Suprapubic skin (tissue), 4 donors: ENCODE measurements at regions not wholly inside any gene's neighbourhood (a gene's known extent, or its start where the extent isn't known, plus 50 kb on each side); places are given as distances from the start of the nearest gene placed in this dataset.

ENCODE experiments used
- CTCF ChIP-seq, 2 donors: fragments of 200-600 bp in 1 of 2; fragments of 450-650 bp in 1 of 2; sonication (generic) in 1 of 2; IDR thresholded peaks; one replicate each; pipeline ENCODE4 v1.5.1; 2016 to 2019; ENCODE audit warnings: antibody characterized with exemption in 2 of 2, mild to moderate bottlenecking in 1 of 2, moderate library complexity in 1 of 2
- POLR2A ChIP-seq, 2 donors: fragments of 450-650 bp; IDR thresholded peaks; one replicate each; pipeline ENCODE4 v1.6.1; 2017; ENCODE audit warnings: antibody characterized with exemption in 2 of 2, mild to moderate bottlenecking in 2 of 2, moderate library complexity in 2 of 2
- POLR2AphosphoS5 ChIP-seq, 3 donors: sonication (generic); formaldehyde crosslinking; IDR thresholded peaks; one replicate each; pipeline ENCODE4 v1.6.1; 2017; ENCODE audit warnings: antibody characterized with exemption in 3 of 3

DNA sequence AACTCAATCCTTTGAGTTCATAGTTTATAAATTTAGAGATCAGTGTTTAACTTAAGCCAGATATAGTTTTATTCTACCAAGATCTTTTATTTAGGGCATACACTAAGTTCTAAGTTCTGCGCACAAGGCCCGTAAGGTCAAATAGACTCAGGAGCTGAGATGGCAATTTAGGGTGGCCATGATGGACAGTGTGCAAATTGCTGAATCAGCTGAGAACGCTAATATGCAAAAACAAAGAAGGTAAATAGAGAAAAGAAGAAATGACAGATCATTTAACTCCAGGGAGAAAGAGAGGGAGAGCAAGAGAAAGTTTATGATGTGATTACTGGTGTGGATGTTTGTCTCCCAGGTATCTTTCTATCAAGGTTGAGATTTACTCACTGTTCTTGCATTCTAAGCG, 678.5 kb downstream of the OTOL1 start:
- no peak for TF ChIP-seq CTCF (IDR thresholded peaks at IDR 0.05)
- TF ChIP-seq POLR2A (IDR thresholded peaks at IDR 0.05) = no peak
- TF ChIP-seq POLR2AphosphoS5 (IDR thresholded peaks at IDR 0.05) = no peak
